ENCODE measurements at regions not wholly inside any gene's neighbourhood (a gene's known extent, or its start where the extent isn't known, plus 50 kb on each side); places are given as distances from the start of the nearest gene placed in this dataset.

DNA sequence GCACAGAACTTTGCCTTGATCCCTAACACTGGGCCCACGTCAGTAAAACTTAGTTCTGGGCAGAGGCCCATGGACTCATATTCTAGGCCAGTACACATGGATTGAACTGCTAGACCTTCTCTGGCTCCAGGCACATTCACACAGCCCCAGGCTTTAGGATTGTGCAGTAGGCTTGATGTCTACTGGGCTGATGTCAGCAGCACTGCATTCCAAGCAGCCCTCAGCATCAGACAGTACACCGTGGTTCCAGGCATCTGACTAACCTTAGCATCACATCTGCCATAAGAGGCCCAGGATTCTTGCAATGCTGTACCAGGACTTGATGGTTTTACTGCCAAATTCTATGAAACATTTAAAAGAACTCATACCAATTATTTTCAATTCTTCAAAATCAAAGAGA, 301.9 kb downstream of the CCER1 start:
- no peaks in the 10 kb centered on the region for H3K36me3 ChIP-seq (ENCODE audit: control insufficient read depth in 1 of 2, insufficient read depth in 2 of 2, low read length in 2 of 2)
- H3K27me3 ChIP-seq (ENCODE audit: low read depth, low read length): no peaks in the 10 kb centered on the region
- H3K4me1 ChIP-seq (ENCODE audit: control insufficient read depth in 1 of 2, insufficient read depth in 2 of 2, low read length in 2 of 2): no peaks in the 10 kb centered on the region
- H3K4me3 ChIP-seq (ENCODE audit: low read depth in 1 of 2, low read length in 2 of 2): no peak overlapping the region
- no peaks in the 10 kb centered on the region for H3K9me3 ChIP-seq (ENCODE audit: control insufficient read depth in 1 of 2, low read length in 2 of 2)
- H3K27ac ChIP-seq (ENCODE audit: low read length): no peak overlapping the region

- no peak overlapping the region for H3K4me3 ChIP-seq (ENCODE audit: low read depth in 1 of 2, low read length in 2 of 2)
- H3K27me3 ChIP-seq (ENCODE audit: low read depth, low read length): no peaks in the 10 kb centered on the region
- H3K9me3 ChIP-seq (ENCODE audit: control insufficient read depth in 1 of 2, low read length in 2 of 2): no peaks in the 10 kb centered on the region
- H3K36me3 ChIP-seq (ENCODE audit: control insufficient read depth in 1 of 2, insufficient read depth in 2 of 2, low read length in 2 of 2): no peaks in the 10 kb centered on the region
- no peaks in the 10 kb centered on the region for H3K4me1 ChIP-seq (ENCODE audit: control insufficient read depth in 1 of 2, insufficient read depth in 2 of 2, low read length in 2 of 2)
- H3K27ac ChIP-seq (ENCODE audit: low read length): no peak overlapping the region
Measured at GRCh38 chr12:90652280-90652679, 302.7 kb downstream of the CCER1 start.

GRCh38 chr12:90645181-90645580, 309.8 kb downstream of the CCER1 start:
- Histone ChIP-seq H3K9me3 (ENCODE audit: control insufficient read depth in 1 of 2, low read length in 2 of 2) (no peaks in the 10 kb centered on the region), H3K36me3 (ENCODE audit: control insufficient read depth in 1 of 2, insufficient read depth in 2 of 2, low read length in 2 of 2) (no peaks in the 10 kb centered on the region), H3K4me1 (ENCODE audit: control insufficient read depth in 1 of 2, insufficient read depth in 2 of 2, low read length in 2 of 2) (no peaks in the 10 kb centered on the region), H3K27me3 (ENCODE audit: low read depth, low read length) (no peaks in the 10 kb centered on the region), H3K4me3 (ENCODE audit: low read depth in 1 of 2, low read length in 2 of 2) (no peak overlapping the region), H3K27ac (ENCODE audit: low read length) (no peak overlapping the region)

DNA sequence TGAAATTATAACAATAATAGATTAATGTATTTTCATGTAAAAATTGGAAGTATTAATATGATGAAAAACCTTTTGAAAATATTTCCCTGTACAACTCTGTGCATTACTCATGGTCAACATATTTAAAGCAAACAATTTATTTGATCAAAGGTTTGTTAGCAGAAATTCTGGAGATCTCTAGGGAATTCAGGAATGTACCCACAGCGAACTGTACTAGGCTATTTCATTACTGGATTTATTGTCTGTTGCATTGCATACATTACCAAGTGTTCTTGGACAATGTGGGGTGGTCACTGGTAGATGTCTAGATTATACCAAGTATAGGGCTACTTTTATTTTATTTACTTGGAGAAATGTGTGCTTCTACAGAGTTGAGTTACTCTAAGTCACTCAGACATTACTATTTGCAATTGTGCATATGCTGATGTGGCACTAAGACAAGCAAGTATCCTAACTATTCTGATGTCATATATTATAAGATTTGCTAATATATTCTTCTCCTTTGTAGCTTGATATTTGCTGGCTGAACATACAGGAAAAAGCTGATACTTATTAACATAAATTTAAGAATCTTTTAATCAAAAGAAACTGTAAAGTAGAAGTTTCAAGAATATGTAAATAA, 323.3 kb downstream of the CCER1 start:
- Histone ChIP-seq H3K36me3 (ENCODE audit: control insufficient read depth in 1 of 2, insufficient read depth in 2 of 2, low read length in 2 of 2) (no peaks in the 10 kb centered on the region), H3K4me3 (ENCODE audit: low read depth in 1 of 2, low read length in 2 of 2) (no peak overlapping the region), H3K4me1 (ENCODE audit: control insufficient read depth in 1 of 2, insufficient read depth in 2 of 2, low read length in 2 of 2) (no peaks in the 10 kb centered on the region), H3K9me3 (ENCODE audit: control insufficient read depth in 1 of 2, low read length in 2 of 2) (peaks cover 0 to 5% of the 10 kb centered on the region in 2 donors), H3K27ac (ENCODE audit: low read length) (no peak overlapping the region), H3K27me3 (ENCODE audit: low read depth, low read length) (no peaks in the 10 kb centered on the region)

GRCh38 chr12:90630006-90630405, 325.0 kb downstream of the CCER1 start:
- Histone ChIP-seq H3K27ac (ENCODE audit: low read length) (no peak overlapping the region), H3K4me1 (ENCODE audit: control insufficient read depth in 1 of 2, insufficient read depth in 2 of 2, low read length in 2 of 2) (no peaks in the 10 kb centered on the region), H3K4me3 (ENCODE audit: low read depth in 1 of 2, low read length in 2 of 2) (no peak overlapping the region), H3K36me3 (ENCODE audit: control insufficient read depth in 1 of 2, insufficient read depth in 2 of 2, low read length in 2 of 2) (no peaks in the 10 kb centered on the region), H3K9me3 (ENCODE audit: control insufficient read depth in 1 of 2, low read length in 2 of 2) (peaks cover 0 to 5% of the 10 kb centered on the region in 2 donors), H3K27me3 (ENCODE audit: low read depth, low read length) (no peaks in the 10 kb centered on the region)

GRCh38 chr12:90628213-90628612, 326.8 kb downstream of the CCER1 start:
- H3K36me3 ChIP-seq (ENCODE audit: control insufficient read depth in 1 of 2, insufficient read depth in 2 of 2, low read length in 2 of 2): no peaks in the 10 kb centered on the region
- H3K27ac ChIP-seq (ENCODE audit: low read length): no peak overlapping the region
- H3K27me3 ChIP-seq (ENCODE audit: low read depth, low read length): no peaks in the 10 kb centered on the region
- no peaks in the 10 kb centered on the region for H3K4me1 ChIP-seq (ENCODE audit: control insufficient read depth in 1 of 2, insufficient read depth in 2 of 2, low read length in 2 of 2)
- H3K4me3 ChIP-seq (ENCODE audit: low read depth in 1 of 2, low read length in 2 of 2): no peak overlapping the region
- peaks cover 0 to 3% of the 10 kb centered on the region in 2 donors for H3K9me3 ChIP-seq (ENCODE audit: control insufficient read depth in 1 of 2, low read length in 2 of 2)

- Histone ChIP-seq H3K9me3 (ENCODE audit: control insufficient read depth in 1 of 2, low read length in 2 of 2) (no peaks in the 10 kb centered on the region), H3K4me1 (ENCODE audit: control insufficient read depth in 1 of 2, insufficient read depth in 2 of 2, low read length in 2 of 2) (no peaks in the 10 kb centered on the region), H3K36me3 (ENCODE audit: control insufficient read depth in 1 of 2, insufficient read depth in 2 of 2, low read length in 2 of 2) (no peaks in the 10 kb centered on the region), H3K27ac (ENCODE audit: low read length) (no peak overlapping the region), H3K4me3 (ENCODE audit: low read depth in 1 of 2, low read length in 2 of 2) (no peak overlapping the region), H3K27me3 (ENCODE audit: low read depth, low read length) (no peaks in the 10 kb centered on the region)
Measured at GRCh38 chr12:90627180-90627896, 327.6 kb downstream of the CCER1 start.

GRCh38 chr12:90622431-90622830, 332.5 kb downstream of the CCER1 start:
- no peak overlapping the region for H3K27ac ChIP-seq (ENCODE audit: low read length)
- no peaks in the 10 kb centered on the region for H3K4me1 ChIP-seq (ENCODE audit: control insufficient read depth in 1 of 2, insufficient read depth in 2 of 2, low read length in 2 of 2)
- no peaks in the 10 kb centered on the region for H3K9me3 ChIP-seq (ENCODE audit: control insufficient read depth in 1 of 2, low read length in 2 of 2)
- H3K27me3 ChIP-seq (ENCODE audit: low read depth, low read length): no peaks in the 10 kb centered on the region
- H3K4me3 ChIP-seq (ENCODE audit: low read depth in 1 of 2, low read length in 2 of 2): no peak overlapping the region
- H3K36me3 ChIP-seq (ENCODE audit: control insufficient read depth in 1 of 2, insufficient read depth in 2 of 2, low read length in 2 of 2): no peaks in the 10 kb centered on the region

- no peak overlapping the region for H3K4me3 ChIP-seq (ENCODE audit: low read depth in 1 of 2, low read length in 2 of 2)
- no peaks in the 10 kb centered on the region for H3K36me3 ChIP-seq (ENCODE audit: control insufficient read depth in 1 of 2, insufficient read depth in 2 of 2, low read length in 2 of 2)
- no peaks in the 10 kb centered on the region for H3K4me1 ChIP-seq (ENCODE audit: control insufficient read depth in 1 of 2, insufficient read depth in 2 of 2, low read length in 2 of 2)
- no peaks in the 10 kb centered on the region for H3K9me3 ChIP-seq (ENCODE audit: control insufficient read depth in 1 of 2, low read length in 2 of 2)
- H3K27ac ChIP-seq (ENCODE audit: low read length): no peak overlapping the region
- H3K27me3 ChIP-seq (ENCODE audit: low read depth, low read length): no peaks in the 10 kb centered on the region
Measured at GRCh38 chr12:90621927-90622326, 333.0 kb downstream of the CCER1 start.

GRCh38 chr12:90619943-90620342, 335.0 kb downstream of the CCER1 start:
- no peaks in the 10 kb centered on the region for H3K36me3 ChIP-seq (ENCODE audit: control insufficient read depth in 1 of 2, insufficient read depth in 2 of 2, low read length in 2 of 2)
- H3K27me3 ChIP-seq (ENCODE audit: low read depth, low read length): no peaks in the 10 kb centered on the region
- H3K4me1 ChIP-seq (ENCODE audit: control insufficient read depth in 1 of 2, insufficient read depth in 2 of 2, low read length in 2 of 2): no peaks in the 10 kb centered on the region
- H3K27ac ChIP-seq (ENCODE audit: low read length): no peak overlapping the region
- H3K9me3 ChIP-seq (ENCODE audit: control insufficient read depth in 1 of 2, low read length in 2 of 2): no peaks in the 10 kb centered on the region
- H3K4me3 ChIP-seq (ENCODE audit: low read depth in 1 of 2, low read length in 2 of 2): no peak overlapping the region

GRCh38 chr12:90618586-90618985, 336.4 kb downstream of the CCER1 start:
- Histone ChIP-seq H3K4me3 (ENCODE audit: low read depth in 1 of 2, low read length in 2 of 2) (no peak overlapping the region), H3K9me3 (ENCODE audit: control insufficient read depth in 1 of 2, low read length in 2 of 2) (no peaks in the 10 kb centered on the region), H3K27ac (ENCODE audit: low read length) (no peak overlapping the region), H3K4me1 (ENCODE audit: control insufficient read depth in 1 of 2, insufficient read depth in 2 of 2, low read length in 2 of 2) (no peaks in the 10 kb centered on the region), H3K36me3 (ENCODE audit: control insufficient read depth in 1 of 2, insufficient read depth in 2 of 2, low read length in 2 of 2) (no peaks in the 10 kb centered on the region), H3K27me3 (ENCODE audit: low read depth, low read length) (no peaks in the 10 kb centered on the region)

GRCh38 chr12:90611891-90612290, 343.1 kb downstream of the CCER1 start:
- no peaks in the 10 kb centered on the region for H3K27me3 ChIP-seq (ENCODE audit: low read depth, low read length)
- H3K4me1 ChIP-seq (ENCODE audit: control insufficient read depth in 1 of 2, insufficient read depth in 2 of 2, low read length in 2 of 2): no peaks in the 10 kb centered on the region
- H3K36me3 ChIP-seq (ENCODE audit: control insufficient read depth in 1 of 2, insufficient read depth in 2 of 2, low read length in 2 of 2): no peaks in the 10 kb centered on the region
- no peak overlapping the region for H3K4me3 ChIP-seq (ENCODE audit: low read depth in 1 of 2, low read length in 2 of 2)
- H3K9me3 ChIP-seq (ENCODE audit: control insufficient read depth in 1 of 2, low read length in 2 of 2): no peaks in the 10 kb centered on the region
- H3K27ac ChIP-seq (ENCODE audit: low read length): no peak overlapping the region

All from muscle layer of duodenum (tissue), 2 donors.